ENCODE measurements at regions not wholly inside any gene's neighbourhood (a gene's known extent, or its start where the extent isn't known, plus 50 kb on each side); places are given as distances from the start of the nearest gene placed in this dataset.

DNA sequence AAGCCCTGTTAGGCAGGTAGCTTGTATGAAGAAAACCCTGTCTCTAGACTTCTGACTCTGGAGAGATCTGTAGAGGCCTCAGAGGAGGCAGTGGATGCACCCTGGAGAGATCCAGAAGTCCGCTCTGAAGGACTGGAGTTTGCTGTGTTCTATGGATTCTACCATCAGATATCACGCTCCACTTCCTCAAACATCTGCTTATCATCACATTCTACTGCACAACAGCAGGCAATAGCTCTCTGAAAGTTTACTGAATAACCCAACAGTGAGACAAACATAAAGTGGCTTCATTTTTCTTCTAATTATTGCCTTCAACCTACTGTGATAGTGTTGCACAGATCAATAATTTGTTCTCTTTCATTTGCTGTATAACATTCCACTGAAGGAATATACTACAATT is 59.0 kb upstream of the OR9Q1 start (continued):
- TF ChIP-seq, protein P1, sequence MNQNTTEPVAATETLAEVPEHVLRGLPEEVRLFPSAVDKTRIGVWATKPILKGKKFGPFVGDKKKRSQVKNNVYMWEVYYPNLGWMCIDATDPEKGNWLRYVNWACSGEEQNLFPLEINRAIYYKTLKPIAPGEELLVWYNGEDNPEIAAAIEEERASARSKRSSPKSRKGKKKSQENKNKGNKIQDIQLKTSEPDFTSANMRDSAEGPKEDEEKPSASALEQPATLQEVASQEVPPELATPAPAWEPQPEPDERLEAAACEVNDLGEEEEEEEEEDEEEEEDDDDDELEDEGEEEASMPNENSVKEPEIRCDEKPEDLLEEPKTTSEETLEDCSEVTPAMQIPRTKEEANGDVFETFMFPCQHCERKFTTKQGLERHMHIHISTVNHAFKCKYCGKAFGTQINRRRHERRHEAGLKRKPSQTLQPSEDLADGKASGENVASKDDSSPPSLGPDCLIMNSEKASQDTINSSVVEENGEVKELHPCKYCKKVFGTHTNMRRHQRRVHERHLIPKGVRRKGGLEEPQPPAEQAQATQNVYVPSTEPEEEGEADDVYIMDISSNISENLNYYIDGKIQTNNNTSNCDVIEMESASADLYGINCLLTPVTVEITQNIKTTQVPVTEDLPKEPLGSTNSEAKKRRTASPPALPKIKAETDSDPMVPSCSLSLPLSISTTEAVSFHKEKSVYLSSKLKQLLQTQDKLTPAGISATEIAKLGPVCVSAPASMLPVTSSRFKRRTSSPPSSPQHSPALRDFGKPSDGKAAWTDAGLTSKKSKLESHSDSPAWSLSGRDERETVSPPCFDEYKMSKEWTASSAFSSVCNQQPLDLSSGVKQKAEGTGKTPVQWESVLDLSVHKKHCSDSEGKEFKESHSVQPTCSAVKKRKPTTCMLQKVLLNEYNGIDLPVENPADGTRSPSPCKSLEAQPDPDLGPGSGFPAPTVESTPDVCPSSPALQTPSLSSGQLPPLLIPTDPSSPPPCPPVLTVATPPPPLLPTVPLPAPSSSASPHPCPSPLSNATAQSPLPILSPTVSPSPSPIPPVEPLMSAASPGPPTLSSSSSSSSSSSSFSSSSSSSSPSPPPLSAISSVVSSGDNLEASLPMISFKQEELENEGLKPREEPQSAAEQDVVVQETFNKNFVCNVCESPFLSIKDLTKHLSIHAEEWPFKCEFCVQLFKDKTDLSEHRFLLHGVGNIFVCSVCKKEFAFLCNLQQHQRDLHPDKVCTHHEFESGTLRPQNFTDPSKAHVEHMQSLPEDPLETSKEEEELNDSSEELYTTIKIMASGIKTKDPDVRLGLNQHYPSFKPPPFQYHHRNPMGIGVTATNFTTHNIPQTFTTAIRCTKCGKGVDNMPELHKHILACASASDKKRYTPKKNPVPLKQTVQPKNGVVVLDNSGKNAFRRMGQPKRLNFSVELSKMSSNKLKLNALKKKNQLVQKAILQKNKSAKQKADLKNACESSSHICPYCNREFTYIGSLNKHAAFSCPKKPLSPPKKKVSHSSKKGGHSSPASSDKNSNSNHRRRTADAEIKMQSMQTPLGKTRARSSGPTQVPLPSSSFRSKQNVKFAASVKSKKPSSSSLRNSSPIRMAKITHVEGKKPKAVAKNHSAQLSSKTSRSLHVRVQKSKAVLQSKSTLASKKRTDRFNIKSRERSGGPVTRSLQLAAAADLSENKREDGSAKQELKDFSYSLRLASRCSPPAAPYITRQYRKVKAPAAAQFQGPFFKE (tag by site-specific recombination; IDR thresholded peaks at IDR 0.05; ENCODE audit: borderline replicate concordance): no peak
- TF ChIP-seq FEZF1 (tag by site-specific recombination; IDR thresholded peaks at IDR 0.05) (no peak), SP3 (tag by site-specific recombination; IDR thresholded peaks at IDR 0.05) (no peak), ZNF292 (tag by site-specific recombination; IDR thresholded peaks at IDR 0.05; ENCODE audit: borderline replicate concordance, low read depth) (no peak)

DNA sequence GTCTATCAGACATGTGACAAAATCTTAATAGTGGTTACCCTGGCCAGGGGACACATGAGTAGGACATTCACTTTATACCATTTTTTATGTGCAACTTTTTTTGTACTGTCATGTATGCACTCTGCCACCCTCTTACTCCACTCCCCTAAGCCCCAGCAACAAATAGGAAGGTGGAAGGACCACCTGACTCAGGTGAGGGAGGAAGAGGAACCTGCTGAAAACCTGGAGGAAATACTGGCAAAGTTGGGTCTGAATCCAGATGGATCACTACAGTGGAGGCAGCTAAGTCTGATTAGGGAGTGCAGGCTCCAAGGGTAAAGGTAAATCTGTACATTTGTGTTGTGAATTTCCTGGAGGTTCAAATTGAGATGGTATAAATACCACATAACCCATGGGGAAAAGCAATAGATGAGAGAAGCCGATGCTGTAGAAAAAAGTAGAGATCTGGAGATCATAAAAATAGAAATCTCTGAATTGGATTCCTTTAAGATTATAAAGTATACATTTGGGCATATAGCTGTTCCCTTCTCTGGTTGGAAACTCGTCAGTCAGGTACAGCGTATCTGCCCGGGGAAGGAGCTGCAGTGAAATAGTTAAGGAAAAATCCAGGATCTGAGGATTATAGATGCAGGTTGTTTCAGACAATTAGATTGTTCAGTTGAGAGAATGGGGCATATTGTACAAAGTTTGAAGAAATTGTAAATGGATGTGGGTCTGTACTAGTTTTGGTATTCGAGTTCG is 52.2 kb upstream of the OR9Q1 start:
- no peak for TF ChIP-seq ZNF544 (tag by site-specific recombination; IDR thresholded peaks at IDR 0.05)
- TF ChIP-seq HOXA7 (CRISPR knock-in tag; IDR thresholded peaks at IDR 0.05; ENCODE audit: borderline replicate concordance): no peak
- TF ChIP-seq KLF16 (tag by site-specific recombination; IDR thresholded peaks at IDR 0.05): no peak
- no peak for TF ChIP-seq ZNF184 (tag by site-specific recombination; IDR thresholded peaks at IDR 0.05)
- TF ChIP-seq ZNF132 (tag by site-specific recombination; IDR thresholded peaks at IDR 0.05; ENCODE audit: borderline replicate concordance): no peak
- no peak for TF ChIP-seq ZNF560 (tag by site-specific recombination; IDR thresholded peaks at IDR 0.05; ENCODE audit: borderline replicate concordance)
- no peak for TF ChIP-seq ZNF660 (tag by site-specific recombination; IDR thresholded peaks at IDR 0.05)
- no peak for TF ChIP-seq ZNF600 (tag by site-specific recombination; IDR thresholded peaks at IDR 0.05)
- no peak for TF ChIP-seq ZFP41 (tag by site-specific recombination; IDR thresholded peaks at IDR 0.05; ENCODE audit: borderline replicate concordance)
- no peak for TF ChIP-seq ZNF585B (tag by site-specific recombination; IDR thresholded peaks at IDR 0.05)
- no peak for TF ChIP-seq ZSCAN23 (tag by site-specific recombination; IDR thresholded peaks at IDR 0.05)
- ChIA-PET POLR2A (no interaction called here), CTCF (no interaction called here)
- no peak overlapping the region for H3K4me3 ChIP-seq (ENCODE audit: low read depth, low read length)
- no peaks in the 10 kb centered on the region for H3K36me3 ChIP-seq (ENCODE audit: control insufficient read depth in 2 of 2, insufficient read depth in 1 of 2, low read length in 2 of 2)
- no peaks in the 10 kb centered on the region for H3K9me3 ChIP-seq (ENCODE audit: control insufficient read depth, insufficient read depth, low read depth, low read length)
- no peaks in the 10 kb centered on the region for H3K4me1 ChIP-seq (ENCODE audit: control insufficient read depth, insufficient read depth, low read length)
- H3K27ac ChIP-seq (ENCODE audit: extremely low read depth, low read depth, low read length): no peak overlapping the region

DNA sequence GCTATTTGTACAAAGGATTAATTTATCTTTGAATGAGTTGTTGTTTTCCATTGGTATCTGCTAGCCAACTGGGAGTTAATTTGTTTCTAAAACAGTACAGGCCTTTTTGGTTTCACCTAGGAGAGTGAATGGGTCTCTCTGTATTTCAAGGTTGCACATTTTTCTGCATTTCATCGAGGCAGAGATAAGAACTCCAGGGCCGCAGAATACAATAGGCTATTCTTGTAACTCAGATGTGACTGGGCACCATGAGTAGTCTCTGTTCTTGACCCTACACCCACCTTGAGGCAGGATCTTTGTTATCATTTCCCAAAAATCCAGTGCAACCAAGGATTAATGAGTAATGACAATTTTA is 51.7 kb upstream of the OR9Q1 start:
- no peaks in the 10 kb centered on the region for H3K36me3 ChIP-seq (ENCODE audit: control insufficient read depth in 2 of 2, insufficient read depth in 1 of 2, low read length in 2 of 2)
- H3K4me1 ChIP-seq (ENCODE audit: control insufficient read depth, insufficient read depth, low read length): no peaks in the 10 kb centered on the region
- no peak overlapping the region for H3K27ac ChIP-seq (ENCODE audit: extremely low read depth, low read depth, low read length)
- ChIA-PET POLR2A (no interaction called here), CTCF (no interaction called here)
- TF ChIP-seq, protein P2, sequence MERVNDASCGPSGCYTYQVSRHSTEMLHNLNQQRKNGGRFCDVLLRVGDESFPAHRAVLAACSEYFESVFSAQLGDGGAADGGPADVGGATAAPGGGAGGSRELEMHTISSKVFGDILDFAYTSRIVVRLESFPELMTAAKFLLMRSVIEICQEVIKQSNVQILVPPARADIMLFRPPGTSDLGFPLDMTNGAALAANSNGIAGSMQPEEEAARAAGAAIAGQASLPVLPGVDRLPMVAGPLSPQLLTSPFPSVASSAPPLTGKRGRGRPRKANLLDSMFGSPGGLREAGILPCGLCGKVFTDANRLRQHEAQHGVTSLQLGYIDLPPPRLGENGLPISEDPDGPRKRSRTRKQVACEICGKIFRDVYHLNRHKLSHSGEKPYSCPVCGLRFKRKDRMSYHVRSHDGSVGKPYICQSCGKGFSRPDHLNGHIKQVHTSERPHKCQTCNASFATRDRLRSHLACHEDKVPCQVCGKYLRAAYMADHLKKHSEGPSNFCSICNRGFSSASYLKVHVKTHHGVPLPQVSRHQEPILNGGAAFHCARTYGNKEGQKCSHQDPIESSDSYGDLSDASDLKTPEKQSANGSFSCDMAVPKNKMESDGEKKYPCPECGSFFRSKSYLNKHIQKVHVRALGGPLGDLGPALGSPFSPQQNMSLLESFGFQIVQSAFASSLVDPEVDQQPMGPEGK (tag by site-specific recombination; IDR thresholded peaks at IDR 0.05): no peak
- TF ChIP-seq ZNF211 (tag by site-specific recombination; IDR thresholded peaks at IDR 0.05; ENCODE audit: low read depth) (no peak), ZNF146 (tag by site-specific recombination; IDR thresholded peaks at IDR 0.05) (no peak), ZNF133 (tag by site-specific recombination; IDR thresholded peaks at IDR 0.05) (no peak), ZNF529 (tag by site-specific recombination; IDR thresholded peaks at IDR 0.05; ENCODE audit: insufficient replicate concordance) (no peak), ZNF549 (tag by site-specific recombination; IDR thresholded peaks at IDR 0.05) (no peak), ZNF335 (tag by site-specific recombination; conservative IDR thresholded peaks at IDR 0.05) (no peak)
- TF ChIP-seq, protein P3, sequence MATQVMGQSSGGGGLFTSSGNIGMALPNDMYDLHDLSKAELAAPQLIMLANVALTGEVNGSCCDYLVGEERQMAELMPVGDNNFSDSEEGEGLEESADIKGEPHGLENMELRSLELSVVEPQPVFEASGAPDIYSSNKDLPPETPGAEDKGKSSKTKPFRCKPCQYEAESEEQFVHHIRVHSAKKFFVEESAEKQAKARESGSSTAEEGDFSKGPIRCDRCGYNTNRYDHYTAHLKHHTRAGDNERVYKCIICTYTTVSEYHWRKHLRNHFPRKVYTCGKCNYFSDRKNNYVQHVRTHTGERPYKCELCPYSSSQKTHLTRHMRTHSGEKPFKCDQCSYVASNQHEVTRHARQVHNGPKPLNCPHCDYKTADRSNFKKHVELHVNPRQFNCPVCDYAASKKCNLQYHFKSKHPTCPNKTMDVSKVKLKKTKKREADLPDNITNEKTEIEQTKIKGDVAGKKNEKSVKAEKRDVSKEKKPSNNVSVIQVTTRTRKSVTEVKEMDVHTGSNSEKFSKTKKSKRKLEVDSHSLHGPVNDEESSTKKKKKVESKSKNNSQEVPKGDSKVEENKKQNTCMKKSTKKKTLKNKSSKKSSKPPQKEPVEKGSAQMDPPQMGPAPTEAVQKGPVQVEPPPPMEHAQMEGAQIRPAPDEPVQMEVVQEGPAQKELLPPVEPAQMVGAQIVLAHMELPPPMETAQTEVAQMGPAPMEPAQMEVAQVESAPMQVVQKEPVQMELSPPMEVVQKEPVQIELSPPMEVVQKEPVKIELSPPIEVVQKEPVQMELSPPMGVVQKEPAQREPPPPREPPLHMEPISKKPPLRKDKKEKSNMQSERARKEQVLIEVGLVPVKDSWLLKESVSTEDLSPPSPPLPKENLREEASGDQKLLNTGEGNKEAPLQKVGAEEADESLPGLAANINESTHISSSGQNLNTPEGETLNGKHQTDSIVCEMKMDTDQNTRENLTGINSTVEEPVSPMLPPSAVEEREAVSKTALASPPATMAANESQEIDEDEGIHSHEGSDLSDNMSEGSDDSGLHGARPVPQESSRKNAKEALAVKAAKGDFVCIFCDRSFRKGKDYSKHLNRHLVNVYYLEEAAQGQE (tag by site-specific recombination; IDR thresholded peaks at IDR 0.05): no peak
- H3K4me3 ChIP-seq (ENCODE audit: low read depth, low read length): no peak overlapping the region
- no peaks in the 10 kb centered on the region for H3K9me3 ChIP-seq (ENCODE audit: control insufficient read depth, insufficient read depth, low read depth, low read length)
